Activated naive CD8-positive, alpha-beta T cell treated with anti-CD3 and anti-CD28 coated beads, Interleukin-2, amount 10 ng/mL, durations not matched to agents 7 days and 5 days (primary cell): ENCODE measurements at regions not wholly inside any gene's neighbourhood (a gene's known extent, or its start where the extent isn't known, plus 50 kb on each side); places are given as distances from the start of the nearest gene placed in this dataset.
"Not testable (repeated sequence)": the region's sequence is repeated elsewhere in the genome, so short reads cannot be mapped to it uniquely, and the experiment has no call there.

Experiments
- ATAC-seq: fragments of 150-1000 bp; cut with Tn5 transposase; one replicate; pipeline ENCODE4 v1.10.0; 2021; ENCODE audit warnings: low read depth, moderate library complexity
- POLR2A ChIA-PET: fragments of 350-600 bp; sonication (Branson Sonifier 250); formaldehyde crosslinking; loops from one replicate; lab custom pipeline; 2021; ENCODE audit warnings: antibody characterized with exemption; lab: Charles Lee
- DNase-seq: peaks from one replicate; pipeline ENCODE4 v3.0.0; 2021
- H3K27ac Mint-ChIP-seq: one replicate; pipeline ENCODE4 v1.8.0; 2022; ENCODE audit warnings: mild to moderate bottlenecking, mixed read lengths
- H3K27me3 Mint-ChIP-seq: one replicate; pipeline ENCODE4 v1.8.0; 2022; ENCODE audit warnings: mild to moderate bottlenecking, moderate library complexity, mixed read lengths
- H3K36me3 Mint-ChIP-seq: one replicate; pipeline ENCODE4 v1.8.0; 2021; ENCODE audit warnings: mild to moderate bottlenecking, mixed read lengths
- H3K4me1 Mint-ChIP-seq: one replicate; pipeline ENCODE4 v1.8.0; 2021; ENCODE audit warnings: mixed read lengths
- H3K4me3 Mint-ChIP-seq: one replicate; pipeline ENCODE4 v1.8.0; 2022; ENCODE audit warnings: mild to moderate bottlenecking, moderate library complexity, mixed read lengths
- H3K9me3 Mint-ChIP-seq: one replicate; pipeline ENCODE4 v1.8.0; 2021; ENCODE audit warnings: mixed read lengths

GRCh38 chr17:14427900-14428647 lies 127.2 kb downstream of the HS3ST3B1 start:
- Mint-ChIP-seq H3K36me3 (peaks cover 6% of the 10 kb centered on the region), H3K4me3 (peak overlapping the region; percentile 76), H3K4me1 (peaks cover 30% of the 10 kb centered on the region), H3K27ac (peak overlapping the region; percentile 86), H3K9me3 (peaks cover 4% of the 10 kb centered on the region), H3K27me3 (no peaks in the 10 kb centered on the region)
- POLR2A ChIA-PET: interaction anchor here (0.8 to 3.4 kb wide), 10 partner anchors 9 to 231 kb away, joined by 3 to 37 read pairs (median 3); partner anchors contain the start of gene HS3ST3B1
- peak; percentile 51 for DNase-seq
- peak; percentile 99 for ATAC-seq

DNA sequence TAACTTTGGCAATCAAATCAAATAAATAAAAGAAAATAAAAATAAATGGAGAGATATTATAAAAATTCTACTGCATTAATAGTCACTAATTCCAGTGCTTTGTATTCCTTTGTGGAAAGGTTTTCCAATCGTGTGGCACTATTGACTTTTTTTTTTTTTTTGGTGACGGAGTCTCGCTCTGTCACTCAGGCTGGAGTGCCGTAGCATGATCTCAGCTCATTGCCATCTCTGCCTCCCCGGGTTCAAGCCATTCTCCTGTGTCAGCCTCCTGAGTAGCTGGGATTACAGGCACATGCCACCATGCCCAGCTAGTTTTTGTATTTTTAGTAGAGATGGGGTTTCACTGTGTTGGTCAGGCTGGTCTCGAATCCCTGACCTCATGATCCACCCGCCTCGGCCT lies 122.3 kb downstream of the HS3ST3B1 start:
- not testable (repeated sequence) for H3K36me3 Mint-ChIP-seq

GRCh38 chr17:14417336-14417735 lies 116.5 kb downstream of the HS3ST3B1 start:
- H3K36me3 Mint-ChIP-seq: peaks cover 4% of the 10 kb centered on the region
- no peaks in the 10 kb centered on the region for H3K4me1 Mint-ChIP-seq
- H3K4me3 Mint-ChIP-seq: no peak overlapping the region
- H3K27me3 Mint-ChIP-seq: peaks cover 3% of the 10 kb centered on the region
- H3K27ac Mint-ChIP-seq: no peak overlapping the region
- ATAC-seq (no peak), DNase-seq (no peak)
- POLR2A ChIA-PET: no interaction called here
- H3K9me3 Mint-ChIP-seq: peaks cover 3% of the 10 kb centered on the region

More for the DNA sequence above, 122.3 kb downstream of the HS3ST3B1 start:
- POLR2A ChIA-PET, ATAC-seq, DNase-seq, H3K9me3 Mint-ChIP-seq, H3K4me3 Mint-ChIP-seq, H3K27ac Mint-ChIP-seq, H3K27me3 Mint-ChIP-seq: not testable (repeated sequence)
- peaks cover 19% of the 10 kb centered on the region for H3K4me1 Mint-ChIP-seq

DNA sequence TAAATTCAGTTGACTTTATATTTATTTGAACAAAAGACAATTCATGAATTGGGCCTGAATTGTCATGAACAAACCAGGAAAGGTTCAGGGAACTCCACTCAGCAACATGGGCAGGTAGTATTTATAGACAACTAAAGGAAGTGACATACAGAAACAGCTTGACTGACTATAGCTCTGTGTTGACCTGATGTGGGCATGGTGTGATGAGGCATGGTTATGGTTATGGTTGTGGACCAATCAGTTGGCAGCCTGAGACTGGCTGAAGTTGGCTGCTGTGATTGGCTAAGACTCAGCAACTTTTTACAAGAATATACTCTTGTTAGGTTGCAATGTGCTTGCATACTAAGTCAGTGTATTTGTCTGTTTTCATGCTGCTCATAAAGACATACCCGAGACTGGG lies 108.4 kb downstream of the HS3ST3B1 start:
- ATAC-seq (no peak), DNase-seq (no peak)
- H3K4me3 Mint-ChIP-seq: no peak overlapping the region
- peaks cover 10% of the 10 kb centered on the region for H3K9me3 Mint-ChIP-seq
- no peak overlapping the region for H3K27ac Mint-ChIP-seq
- POLR2A ChIA-PET: interaction anchor here (1.3 kb wide), 1 partner anchor 19 kb away, joined by 5 read pairs; no protein-coding TSS in a partner anchor
- no peaks in the 10 kb centered on the region for H3K27me3 Mint-ChIP-seq
- H3K36me3 Mint-ChIP-seq: peaks cover 6% of the 10 kb centered on the region
- H3K4me1 Mint-ChIP-seq: peaks cover 13% of the 10 kb centered on the region

DNA sequence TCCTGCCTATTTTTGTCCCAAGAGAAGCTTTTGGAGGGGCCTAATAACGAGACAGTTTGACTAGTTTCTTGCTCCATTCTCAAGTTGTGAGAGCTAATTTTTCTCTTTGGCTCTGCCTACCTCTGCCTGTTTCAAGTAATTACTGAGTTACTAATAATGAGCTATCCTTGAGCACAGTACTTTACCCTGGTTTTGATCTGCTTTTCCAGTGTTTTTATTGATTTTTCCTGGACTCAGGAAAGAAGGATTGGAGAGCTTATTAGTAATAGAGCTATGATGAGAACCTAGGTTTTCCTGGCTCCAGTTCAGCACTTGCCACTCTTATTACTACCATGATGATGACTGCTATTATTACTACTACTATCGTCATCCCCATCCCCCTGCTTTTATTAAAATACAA lies 106.7 kb downstream of the HS3ST3B1 start:
- ATAC-seq: no peak
- no peak overlapping the region for H3K27ac Mint-ChIP-seq
- H3K4me3 Mint-ChIP-seq: no peak overlapping the region
- H3K4me1 Mint-ChIP-seq: peaks cover 21% of the 10 kb centered on the region
- POLR2A ChIA-PET: no interaction called here
- H3K27me3 Mint-ChIP-seq: no peaks in the 10 kb centered on the region
- H3K36me3 Mint-ChIP-seq: peaks cover 5% of the 10 kb centered on the region
- DNase-seq: no peak
- H3K9me3 Mint-ChIP-seq: peaks cover 11% of the 10 kb centered on the region

- DNase-seq: no peak
- H3K27ac Mint-ChIP-seq: no peak overlapping the region
- peaks cover 12% of the 10 kb centered on the region for H3K36me3 Mint-ChIP-seq
- H3K4me3 Mint-ChIP-seq: no peak overlapping the region
- POLR2A ChIA-PET: interaction anchor here (1.0 to 1.6 kb wide), 2 partner anchors 19 to 23 kb away, joined by 3 to 15 read pairs; no protein-coding TSS in a partner anchor
- H3K4me1 Mint-ChIP-seq: peaks cover 21% of the 10 kb centered on the region
- ATAC-seq: no peak
- no peaks in the 10 kb centered on the region for H3K27me3 Mint-ChIP-seq
- peaks cover 6% of the 10 kb centered on the region for H3K9me3 Mint-ChIP-seq
Measured at GRCh38 chr17:14405189-14405588, 104.3 kb downstream of the HS3ST3B1 start.
